Right lobe of liver (tissue), 6 donors: ENCODE measurements at regions not wholly inside any gene's neighbourhood (a gene's known extent, or its start where the extent isn't known, plus 50 kb on each side); places are given as distances from the start of the nearest gene placed in this dataset.
A peak's percentile ranks its signal among the peaks of the same experiment; 100 is the strongest.

ENCODE experiments used
- ATAC-seq, 4 donors: fragments of 200-7000 bp; cut with Tn5 transposase; one replicate each; pipeline ENCODE4 v1.9.1; 2020; ENCODE audit warnings: mild to moderate bottlenecking in 4 of 4, moderate library complexity in 4 of 4
- DNase-seq, 3 donors: peaks; one replicate each; pipeline ENCODE4 v3.0.0-alpha.2; 2020
- H3K27ac ChIP-seq, 3 donors: fragments of 200-600 bp; one replicate each; pipeline ENCODE4 v1.8.0; 2022
- H3K27me3 ChIP-seq, 2 donors: fragments of 200-600 bp; one replicate each; pipeline ENCODE4 v1.8.0; 2022
- H3K36me3 ChIP-seq, 4 donors: fragments of 200-600 bp; sonication (generic) in 1 of 4; one replicate each; pipeline versions ENCODE4 v1.5.1 to v1.8.0; 2017 to 2022; ENCODE audit warnings: control low read depth in 1 of 4
- H3K4me1 ChIP-seq, 4 donors: fragments of 200-600 bp; sonication (generic) in 1 of 4; one replicate each; pipeline versions ENCODE4 v1.5.1 to v1.8.0; 2017 to 2022; ENCODE audit warnings: control low read depth in 1 of 4
- H3K4me3 ChIP-seq, 3 donors: fragments of 200-600 bp; one replicate each; pipeline ENCODE4 v1.8.0; 2022
- H3K9me3 ChIP-seq, 4 donors: fragments of 200-600 bp; sonication (generic) in 1 of 4; one replicate each; pipeline versions ENCODE4 v1.5.1 to v1.8.0; 2017 to 2022; ENCODE audit warnings: control low read depth in 1 of 4
- CTCF ChIP-seq, 4 donors: fragments of 200-600 bp in 3 of 4; fragments of 450-650 bp in 1 of 4; IDR thresholded peaks; one replicate each; pipeline versions ENCODE4 v1.5.1 to v1.8.0; 2016 to 2022; ENCODE audit warnings: antibody characterized with exemption in 4 of 4, mild to moderate bottlenecking in 2 of 4
- POLR2A ChIP-seq: fragments of 450-650 bp; IDR thresholded peaks from one replicate; pipeline ENCODE4 v1.6.1; 2017; ENCODE audit warnings: antibody characterized with exemption, mild to moderate bottlenecking
- WGBS: methylation state at CpG from one replicate; pipeline ENCODE4 v1.1.6; 2018; ENCODE audit warnings: low coverage, low lambda C conversion rate; ENCODE audit not compliant: insufficient coverage; ENCODE audit errors: missing lambda C conversion rate; 5-methylcytosine and 5-hydroxymethylcytosine counted together
- intact Hi-C, 2 donors: fragments of 100-400 bp; cut with DNase I; formaldehyde crosslinking; loops; one replicate each; pipeline versions ENCODE4 v1.11.2 to v1.14.1; 2022
- donor health status: DM: no; HTN: yes; CAD: no.
- donor health status: DM: no; HTN: no; CAD: no.
- donor health status: DM: no; HTN: no; CAD: no.
- donor health status: DM: no; HTN: yes; CAD: no.
- donor health status: DM: no; HTN: yes; CAD: no.

DNA sequence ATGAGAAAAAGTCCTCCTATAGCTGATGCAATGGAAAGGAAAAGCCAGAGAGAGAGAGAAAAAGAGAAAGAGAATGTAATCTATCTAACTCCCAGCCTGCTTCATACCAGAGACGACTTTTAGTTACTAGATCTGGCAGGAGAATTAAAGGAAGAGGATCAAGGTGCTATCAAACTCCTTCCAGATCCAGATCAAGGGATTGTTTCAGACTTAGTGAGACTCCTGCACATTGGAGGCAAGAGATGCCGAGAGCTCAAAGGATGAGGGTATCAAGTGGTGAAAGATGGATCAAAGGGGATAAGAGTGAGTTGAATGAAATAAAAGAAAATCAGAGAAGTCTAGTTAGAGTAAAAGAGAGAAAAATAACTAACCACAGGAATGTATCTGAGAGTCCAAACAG, 478.6 kb downstream of the KIF4B start:
- no peak for TF ChIP-seq POLR2A
- no peak for TF ChIP-seq CTCF (IDR thresholded peaks at IDR 0.05)
- Histone ChIP-seq H3K36me3 (no peaks in the 10 kb centered on the region), H3K27me3 (no peaks in the 10 kb centered on the region), H3K27ac (no peak overlapping the region), H3K4me3 (no peak overlapping the region), H3K4me1 (peaks cover 0 to 8% (median 4%) of the 10 kb centered on the region in 4 donors), H3K9me3 (no peaks in the 10 kb centered on the region)
- ATAC-seq = no peak
- intact Hi-C loops = no loop called here
- no peak for DNase-seq
- 62% methylated on average over 2 of the region's 2 CpGs for WGBS

DNA sequence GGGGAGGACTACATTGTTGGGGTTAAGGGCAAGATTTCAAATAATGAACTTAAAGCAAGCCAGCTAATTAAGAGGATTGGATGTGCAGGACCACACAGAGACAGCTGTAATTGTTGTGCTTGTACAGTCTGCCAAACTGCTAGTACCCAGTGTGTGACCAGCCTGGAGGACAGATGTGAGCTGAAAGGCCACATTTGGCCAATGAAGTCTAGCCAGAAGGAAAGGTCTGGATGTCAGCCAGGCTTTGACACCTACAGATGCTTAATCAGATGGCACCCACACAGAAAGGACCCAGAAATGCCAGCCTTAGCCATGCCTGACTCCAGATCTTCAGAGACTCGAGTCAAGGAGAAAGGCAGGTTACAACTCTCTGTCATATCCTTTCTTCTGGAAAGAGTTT, 491.1 kb downstream of the KIF4B start:
- Histone ChIP-seq H3K4me3 (no peak overlapping the region), H3K27ac (no peak overlapping the region), H3K4me1 (no peaks in the 10 kb centered on the region), H3K27me3 (no peaks in the 10 kb centered on the region), H3K9me3 (no peaks in the 10 kb centered on the region), H3K36me3 (no peaks in the 10 kb centered on the region)
- 50% methylated on average over 1 of the region's 1 CpG for WGBS
- no peak for DNase-seq
- intact Hi-C loops = no loop called here
- no peak for ATAC-seq
- TF ChIP-seq POLR2A (no peak), CTCF (IDR thresholded peaks at IDR 0.05) (no peak)

GRCh38 chr5:155507363-155507762, 493.8 kb downstream of the KIF4B start:
- Histone ChIP-seq H3K27me3 (no peaks in the 10 kb centered on the region), H3K36me3 (no peaks in the 10 kb centered on the region), H3K9me3 (no peaks in the 10 kb centered on the region), H3K4me1 (no peaks in the 10 kb centered on the region), H3K27ac (no peak overlapping the region), H3K4me3 (no peak overlapping the region)
- no peak for TF ChIP-seq POLR2A
- no peak for TF ChIP-seq CTCF (IDR thresholded peaks at IDR 0.05)
- no peak for ATAC-seq
- no peak for DNase-seq
- intact Hi-C loops = no loop called here

DNA sequence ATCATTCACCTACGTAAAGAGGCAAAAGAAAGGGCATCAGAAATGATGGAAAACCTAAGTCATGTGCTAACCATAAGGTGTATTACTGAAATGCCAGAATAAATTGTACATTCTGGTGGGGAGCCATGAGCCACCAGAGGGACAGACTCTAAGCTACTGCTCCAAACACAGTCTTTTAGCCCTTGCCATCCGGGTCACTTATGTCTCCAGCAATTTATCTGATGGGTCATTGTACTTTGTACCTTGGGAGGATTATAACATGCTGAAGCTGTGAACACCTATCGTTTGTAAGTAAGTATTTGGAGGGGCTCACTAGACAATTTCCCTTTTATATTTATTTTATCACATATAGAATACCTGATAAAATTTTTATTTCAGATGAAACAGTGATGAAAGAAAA, 495.1 kb downstream of the KIF4B start:
- Histone ChIP-seq H3K4me3 (no peak overlapping the region), H3K36me3 (no peaks in the 10 kb centered on the region), H3K27me3 (no peaks in the 10 kb centered on the region), H3K4me1 (no peaks in the 10 kb centered on the region), H3K27ac (no peak overlapping the region), H3K9me3 (no peaks in the 10 kb centered on the region)
- peak in 1 of 4 donors; percentile 15 for TF ChIP-seq CTCF (IDR thresholded peaks at IDR 0.05)
- TF ChIP-seq POLR2A = no peak
- ATAC-seq (peak; percentile 84 to 94 (median 88)), DNase-seq (no peak)
- 40% methylated on average over 3 of the region's 3 CpGs for WGBS
- intact Hi-C loops = no loop called here

- no peak overlapping the region for H3K4me3 ChIP-seq
- H3K27me3 ChIP-seq = no peaks in the 10 kb centered on the region
- no peaks in the 10 kb centered on the region for H3K9me3 ChIP-seq
- no peaks in the 10 kb centered on the region for H3K36me3 ChIP-seq
- intact Hi-C loops = no loop called here
- no peaks in the 10 kb centered on the region for H3K4me1 ChIP-seq
- no peak for DNase-seq
- TF ChIP-seq CTCF (IDR thresholded peaks at IDR 0.05) = no peak
- no peak for TF ChIP-seq POLR2A
- H3K27ac ChIP-seq = no peak overlapping the region
- WGBS = 80% methylated on average over 1 of the region's 1 CpG
- no peak for ATAC-seq
Observed at GRCh38 chr5:155512329-155512728, 498.8 kb downstream of the KIF4B start.
